IMR-90 (cell line): ENCODE measurements at regions not wholly inside any gene's neighbourhood (a gene's known extent, or its start where the extent isn't known, plus 50 kb on each side); places are given as distances from the start of the nearest gene placed in this dataset.

Experiments
- ATAC-seq: fragments of 200-7000 bp; cut with Tn5 transposase; 2 replicates; pipeline ENCODE4 v1.9.1; 2020; ENCODE audit warnings: low read depth, mild to moderate bottlenecking, moderate library complexity
- BruUV-seq: library from RNA; stranded (reverse); fragments of 400-500 nt; replicated peaks from 2 replicates; lab custom pipeline; 2021; lab: Mats Ljungman, UMichigan
- CTCF ChIA-PET: fragments of 300-600 bp; formaldehyde crosslinking; extraction: SDS; loops from one replicate; lab custom pipeline; 2021; ENCODE audit warnings: antibody characterized with exemption; lab: Yijun Ruan, JAX
- POLR2A ChIA-PET: fragments of 300-600 bp; sonication (Branson Sonifier 250); formaldehyde crosslinking; loops from one replicate; lab custom pipeline; 2022; ENCODE audit warnings: antibody characterized with exemption; ENCODE audit not compliant: unreplicated experiment; lab: Charles Lee
- DNase-seq: peaks from one replicate; pipeline ENCODE4 v3.0.0; 2013
- H2AFZ ChIP-seq: replicated peaks from 2 replicates; pipeline ENCODE3; 2013; ENCODE audit warnings: low read length, mild to moderate bottlenecking; ENCODE audit not compliant: poor library complexity
- H2AK5ac ChIP-seq: 2 replicates; pipeline ENCODE4 v1.6.1; 2013; ENCODE audit warnings: low read depth, low read length, inconsistent platforms
- H2AK9ac ChIP-seq: replicated peaks from 2 replicates; pipeline ENCODE3; 2013; ENCODE audit warnings: mild to moderate bottlenecking, low read depth, low read length, moderate library complexity; ENCODE audit not compliant: poor library complexity
- H2BK120ac ChIP-seq: 2 replicates; pipeline ENCODE4 v1.6.1; 2013; ENCODE audit warnings: low read depth, low read length, inconsistent platforms
- H2BK15ac ChIP-seq: 3 replicates; pipeline ENCODE4 v1.6.1; 2013; ENCODE audit warnings: low read depth, low read length, inconsistent platforms
- H2BK20ac ChIP-seq: 2 replicates; pipeline ENCODE4 v1.6.1; 2013; ENCODE audit warnings: low read depth, mild to moderate bottlenecking, inconsistent platforms, low read length, moderate library complexity
- H2BK5ac ChIP-seq: 2 replicates; pipeline ENCODE4 v1.6.1; 2013; ENCODE audit warnings: mild to moderate bottlenecking, low read depth, low read length, inconsistent platforms; ENCODE audit not compliant: poor library complexity, severe bottlenecking
- H3K14ac ChIP-seq: replicated peaks from 2 replicates; pipeline ENCODE4 v1.6.1; 2013; ENCODE audit warnings: low read depth, low read length, inconsistent platforms
- H3K18ac ChIP-seq: 2 replicates; pipeline ENCODE4 v1.6.1; 2013; ENCODE audit warnings: low read depth, low read length, control low read depth
- H3K23ac ChIP-seq: 2 replicates; pipeline ENCODE4 v1.6.1; 2013; ENCODE audit warnings: low read depth, low read length, inconsistent platforms
- H3K27ac ChIP-seq: 2 replicates; pipeline ENCODE4 v1.5.1; 2013; ENCODE audit warnings: mild to moderate bottlenecking, control low read depth, low read length; ENCODE audit not compliant: insufficient read depth
- H3K27me3 ChIP-seq: 2 replicates; pipeline ENCODE4 v1.6.1; 2013; ENCODE audit warnings: low read length; ENCODE audit not compliant: control insufficient read depth, insufficient read depth
- H3K36me3 ChIP-seq: 2 replicates; pipeline ENCODE4 v1.6.1; 2013; ENCODE audit warnings: low read length, mixed read lengths; ENCODE audit not compliant: control insufficient read depth, insufficient read depth
- H3K4ac ChIP-seq: 2 replicates; pipeline ENCODE4 v1.6.1; 2013; ENCODE audit warnings: low read depth, low read length, inconsistent platforms
- H3K4me1 ChIP-seq: 2 replicates; pipeline ENCODE4 v1.6.1; 2013; ENCODE audit warnings: low read length, mixed read lengths; ENCODE audit not compliant: control insufficient read depth, insufficient read depth
- H3K4me2 ChIP-seq: 2 replicates; pipeline ENCODE4 v1.6.1; 2013; ENCODE audit warnings: low read depth, mild to moderate bottlenecking, control low read depth, low read length, moderate library complexity
- H3K4me3 ChIP-seq: 2 replicates; pipeline ENCODE4 v1.5.1; 2013; ENCODE audit warnings: low read depth, mild to moderate bottlenecking, control low read depth, low read length, moderate library complexity; ENCODE audit not compliant: insufficient read depth
- H3K56ac ChIP-seq: 2 replicates; pipeline ENCODE4 v1.6.1; 2013; ENCODE audit warnings: low read length, inconsistent platforms; ENCODE audit not compliant: insufficient read depth; ENCODE audit errors: extremely low read depth
- H3K79me1 ChIP-seq, 2 experiments: 2 replicates each; pipeline ENCODE4 v1.6.1; 2013; ENCODE audit warnings: low read length in 2 of 2, inconsistent platforms in 1 of 2, low read depth in 1 of 2
- H3K9ac ChIP-seq: 2 replicates; pipeline ENCODE4 v1.6.1; 2013; ENCODE audit warnings: low read depth, low read length, control low read depth
- H3K9me1 ChIP-seq: 2 replicates; pipeline ENCODE4 v1.6.1; 2013; ENCODE audit warnings: low read length, inconsistent platforms; ENCODE audit not compliant: insufficient read depth
- H3K9me3 ChIP-seq: 2 replicates; pipeline ENCODE4 v1.6.1; 2013; ENCODE audit warnings: low read length; ENCODE audit not compliant: control insufficient read depth, insufficient read depth
- H4K20me1 ChIP-seq: 2 replicates; pipeline ENCODE4 v1.6.1; 2013; ENCODE audit warnings: low read length, inconsistent platforms; ENCODE audit not compliant: insufficient read depth
- H4K5ac ChIP-seq: 2 replicates; pipeline ENCODE4 v1.6.1; 2013; ENCODE audit warnings: mild to moderate bottlenecking, low read depth, low read length, control low read depth
- H4K8ac ChIP-seq, 2 experiments: 2 replicates each; pipeline ENCODE4 v1.6.1; 2013; ENCODE audit warnings: low read depth in 2 of 2, low read length in 2 of 2, control low read depth in 1 of 2, inconsistent platforms in 1 of 2
- H4K91ac ChIP-seq: 2 replicates; pipeline ENCODE4 v1.6.1; 2013; ENCODE audit warnings: low read depth, low read length, inconsistent platforms; ENCODE audit not compliant: insufficient read depth
- BHLHE40 ChIP-seq: fragments of 150-350 bp; IDR thresholded peaks from 2 replicates; pipeline ENCODE4 v1.6.1; 2016; ENCODE audit warnings: mild to moderate bottlenecking, low read depth, low read length
- CEBPB ChIP-seq: IDR thresholded peaks from 2 replicates; pipeline ENCODE4 v1.6.1; 2012; ENCODE audit warnings: low read depth, low read length, improper control_type of control experiment
- CHD1 ChIP-seq: IDR thresholded peaks from 2 replicates; pipeline ENCODE4 v1.6.1; 2012; ENCODE audit warnings: low read depth, low read length, improper control_type of control experiment
- ELK1 ChIP-seq: fragments of 150-350 bp; IDR thresholded peaks from 2 replicates; pipeline ENCODE4 v1.6.1; 2016; ENCODE audit warnings: low read depth, mild to moderate bottlenecking, low read length, moderate library complexity, borderline replicate concordance
- FOS ChIP-seq: fragments of 150-350 bp; IDR thresholded peaks from 2 replicates; pipeline ENCODE4 v1.6.1; 2016; ENCODE audit warnings: low read depth, low read length
- MAFK ChIP-seq: IDR thresholded peaks from 2 replicates; pipeline ENCODE4 v1.6.1; 2012; ENCODE audit warnings: low read depth, low read length, improper control_type of control experiment
- MAZ ChIP-seq: IDR thresholded peaks from 2 replicates; pipeline ENCODE4 v1.6.1; 2012; ENCODE audit warnings: low read depth, mild to moderate bottlenecking, low read length, improper control_type of control experiment, moderate library complexity, borderline replicate concordance
- MXI1 ChIP-seq: IDR thresholded peaks from 2 replicates; pipeline ENCODE4 v1.6.1; 2012; ENCODE audit warnings: low read depth, mild to moderate bottlenecking, low read length, moderate library complexity, borderline replicate concordance
- NFE2L2 ChIP-seq: fragments of 150-350 bp; IDR thresholded peaks from 2 replicates; pipeline ENCODE4 v1.6.1; 2016; ENCODE audit warnings: low read depth, mild to moderate bottlenecking, low read length
- POLR2A ChIP-seq: IDR thresholded peaks from 2 replicates; pipeline ENCODE4 v1.6.1; 2012; ENCODE audit warnings: mild to moderate bottlenecking, low read depth, low read length
- RAD21 ChIP-seq: IDR thresholded peaks from 2 replicates; pipeline ENCODE4 v1.6.1; 2012; ENCODE audit warnings: low read length, improper control_type of control experiment
- RCOR1 ChIP-seq: IDR thresholded peaks from 2 replicates; pipeline ENCODE4 v1.6.1; 2012; ENCODE audit warnings: mild to moderate bottlenecking, low read length, improper control_type of control experiment; ENCODE audit not compliant: insufficient replicate concordance
- RFX5 ChIP-seq: IDR thresholded peaks from 2 replicates; pipeline ENCODE4 v1.8.0; 2012; ENCODE audit warnings: low read depth, mild to moderate bottlenecking, low read length, moderate library complexity
- SMC3 ChIP-seq: fragments of 150-350 bp; IDR thresholded peaks from 2 replicates; pipeline ENCODE4 v1.6.1; 2016; ENCODE audit warnings: low read depth, mild to moderate bottlenecking, antibody characterized with exemption, low read length, moderate library complexity
- WGBS, 2 experiments: methylation state at CpG; one replicate each; pipeline versions ENCODE4 v1.1.5 to v1.1.7; 2013; ENCODE audit warnings: missing lambda C conversion rate in 2 of 2; ENCODE audit not compliant: insufficient read length in 1 of 2; ENCODE audit errors: extremely low coverage in 2 of 2; 5-methylcytosine and 5-hydroxymethylcytosine counted together
- dilution Hi-C: fragments of 300-500 bp; cut with HindIII; formaldehyde crosslinking; loops from one replicate; pipeline ENCODE4 v1.14.3; 2018; ENCODE audit warnings: low sequenced_read_pairs; ENCODE audit not compliant: unreplicated experiment
- in situ Hi-C: fragments of 300-500 bp; cut with MboI; formaldehyde crosslinking; loops from 3 replicates; pipeline ENCODE4 v1.14.3; 2019; ENCODE audit warnings: low sequenced_read_pairs, inconsistent platforms, mixed read lengths
- intact Hi-C: fragments of 100-400 bp; cut with micrococcal nuclease; formaldehyde crosslinking; loops from 2 replicates; pipeline ENCODE4 v1.10.0; 2022
- TF ChIP-seq, protein P1 (sequence below): fragments of 150-350 bp; IDR thresholded peaks from 2 replicates; pipeline ENCODE4 v1.6.1; 2017; ENCODE audit warnings: mild to moderate bottlenecking, antibody characterized with exemption, low read length, low read depth
- TF ChIP-seq, protein P2 (sequence below): conservative IDR thresholded peaks from 2 replicates; pipeline ENCODE4 v1.5.1; 2012; ENCODE audit warnings: mild to moderate bottlenecking, low read depth, low read length, improper control_type of control experiment

DNA sequence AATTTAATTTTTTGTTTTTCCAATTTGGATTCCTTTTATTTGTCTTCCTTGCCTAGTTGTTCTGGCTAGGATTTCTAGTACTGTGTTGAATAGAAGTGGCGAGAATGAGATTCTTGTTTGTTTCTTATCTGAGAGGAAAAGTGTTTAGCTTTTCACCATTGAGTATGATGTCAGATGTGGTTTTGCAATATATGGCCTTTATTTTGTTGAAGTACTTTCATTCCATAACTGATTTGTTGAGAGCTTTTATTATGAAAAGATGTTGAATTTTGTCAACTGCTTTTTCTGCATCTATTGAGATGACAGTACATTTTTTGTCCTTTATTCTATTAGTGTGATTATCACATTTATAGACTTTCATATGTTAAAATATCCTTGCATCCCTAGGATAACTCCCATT is 462.0 kb downstream of the CCDC91 start:
- H3K9ac ChIP-seq: no peak overlapping the region
- DNase-seq (peak; percentile 2), ATAC-seq (no peak)
- H3K27me3 ChIP-seq: no peaks in the 10 kb centered on the region
- H4K20me1 ChIP-seq: no peaks in the 10 kb centered on the region
- no peak overlapping the region for H2BK15ac ChIP-seq
- no peak overlapping the region for H2BK120ac ChIP-seq
- in situ Hi-C loops: no loop called here
- no peak overlapping the region for H3K4me2 ChIP-seq
- H3K56ac ChIP-seq: no peak overlapping the region
- H3K27ac ChIP-seq: no peak overlapping the region
- no peak overlapping the region for H2AK9ac ChIP-seq
- no peak overlapping the region for H3K18ac ChIP-seq
- H4K8ac ChIP-seq: no peak overlapping the region
- TF ChIP-seq, protein P1, sequence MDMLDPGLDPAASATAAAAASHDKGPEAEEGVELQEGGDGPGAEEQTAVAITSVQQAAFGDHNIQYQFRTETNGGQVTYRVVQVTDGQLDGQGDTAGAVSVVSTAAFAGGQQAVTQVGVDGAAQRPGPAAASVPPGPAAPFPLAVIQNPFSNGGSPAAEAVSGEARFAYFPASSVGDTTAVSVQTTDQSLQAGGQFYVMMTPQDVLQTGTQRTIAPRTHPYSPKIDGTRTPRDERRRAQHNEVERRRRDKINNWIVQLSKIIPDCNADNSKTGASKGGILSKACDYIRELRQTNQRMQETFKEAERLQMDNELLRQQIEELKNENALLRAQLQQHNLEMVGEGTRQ: no peak
- TF ChIP-seq FOS (no peak), ELK1 (no peak), MAZ (no peak), RAD21 (no peak), POLR2A (no peak), BHLHE40 (no peak), NFE2L2 (no peak), MAFK (no peak), CHD1 (no peak), CEBPB (no peak), MXI1 (no peak), SMC3 (no peak), RCOR1 (no peak), RFX5 (no peak)
- TF ChIP-seq, protein P2, sequence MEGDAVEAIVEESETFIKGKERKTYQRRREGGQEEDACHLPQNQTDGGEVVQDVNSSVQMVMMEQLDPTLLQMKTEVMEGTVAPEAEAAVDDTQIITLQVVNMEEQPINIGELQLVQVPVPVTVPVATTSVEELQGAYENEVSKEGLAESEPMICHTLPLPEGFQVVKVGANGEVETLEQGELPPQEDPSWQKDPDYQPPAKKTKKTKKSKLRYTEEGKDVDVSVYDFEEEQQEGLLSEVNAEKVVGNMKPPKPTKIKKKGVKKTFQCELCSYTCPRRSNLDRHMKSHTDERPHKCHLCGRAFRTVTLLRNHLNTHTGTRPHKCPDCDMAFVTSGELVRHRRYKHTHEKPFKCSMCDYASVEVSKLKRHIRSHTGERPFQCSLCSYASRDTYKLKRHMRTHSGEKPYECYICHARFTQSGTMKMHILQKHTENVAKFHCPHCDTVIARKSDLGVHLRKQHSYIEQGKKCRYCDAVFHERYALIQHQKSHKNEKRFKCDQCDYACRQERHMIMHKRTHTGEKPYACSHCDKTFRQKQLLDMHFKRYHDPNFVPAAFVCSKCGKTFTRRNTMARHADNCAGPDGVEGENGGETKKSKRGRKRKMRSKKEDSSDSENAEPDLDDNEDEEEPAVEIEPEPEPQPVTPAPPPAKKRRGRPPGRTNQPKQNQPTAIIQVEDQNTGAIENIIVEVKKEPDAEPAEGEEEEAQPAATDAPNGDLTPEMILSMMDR: no peak
- H3K4me3 ChIP-seq: no peak overlapping the region
- H4K5ac ChIP-seq: no peak overlapping the region
- H3K36me3 ChIP-seq: no peaks in the 10 kb centered on the region
- WGBS, 2 experiments: 88% methylated on average over 1 of the region's 1 CpG; no CpG with 5 or more reads in 1 of the 2 experiments
- H3K4ac ChIP-seq: no peak overlapping the region
- no peaks in the 10 kb centered on the region for H3K79me1 ChIP-seq
- dilution Hi-C loops: no loop called here
- H4K91ac ChIP-seq: no peak overlapping the region
- H3K14ac ChIP-seq: no peak overlapping the region
- no peaks in the 10 kb centered on the region for H3K9me3 ChIP-seq
- H3K4me1 ChIP-seq: no peaks in the 10 kb centered on the region
- no peak overlapping the region for H2BK5ac ChIP-seq
- no TSS peak for BruUV-seq
- H2BK20ac ChIP-seq: no peak overlapping the region
- intact Hi-C loops: no loop called here
- ChIA-PET CTCF (interaction anchor here (1.9 kb wide), 1 partner anchor 57 kb away, joined by 4 read pairs; no protein-coding TSS in a partner anchor), POLR2A (no interaction called here)
- H3K23ac ChIP-seq: no peak overlapping the region
- no peak overlapping the region for H2AFZ ChIP-seq
- no peaks in the 10 kb centered on the region for H3K9me1 ChIP-seq
- H2AK5ac ChIP-seq: no peak overlapping the region
